ENCODE measurements at regions not wholly inside any gene's neighbourhood (a gene's known extent, or its start where the extent isn't known, plus 50 kb on each side); places are given as distances from the start of the nearest gene placed in this dataset.

- CTCF ChIA-PET: no interaction called here
- Mint-ChIP-seq H3K9me3 (no peaks in the 10 kb centered on the region), H3K27me3 (no peaks in the 10 kb centered on the region), H3K27ac (no peak overlapping the region), H3K4me1 (no peaks in the 10 kb centered on the region), H3K36me3 (ENCODE audit: low read depth) (no peaks in the 10 kb centered on the region), H3K4me3 (no peak overlapping the region)
- POLR2A ChIA-PET: no interaction called here
- no peak for DNase-seq
Observed at GRCh38 chr10:20641605-20642004, 255.5 kb downstream of the NEBL start.

DNA sequence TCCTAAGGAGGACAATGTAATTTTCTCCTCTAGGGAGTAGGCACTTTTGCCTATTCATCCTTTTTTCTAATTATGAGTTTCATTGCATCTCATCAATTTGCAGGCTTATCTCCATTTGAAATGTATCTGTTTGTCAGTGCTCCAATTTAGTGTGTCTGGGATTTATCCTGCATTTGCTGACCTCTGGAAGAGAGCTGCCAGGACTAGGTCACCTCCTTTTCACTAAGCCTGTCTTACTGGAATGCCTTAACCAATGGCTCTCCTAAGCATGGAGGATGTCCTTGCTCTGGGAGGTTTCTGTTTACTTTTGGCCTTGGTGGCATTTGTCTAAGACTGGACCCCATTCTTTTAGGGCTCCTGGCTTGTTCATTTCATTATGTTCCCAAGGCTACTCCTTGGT is 261.5 kb downstream of the NEBL start:
- Mint-ChIP-seq H3K4me3 (no peak overlapping the region), H3K4me1 (no peaks in the 10 kb centered on the region), H3K36me3 (ENCODE audit: low read depth) (no peaks in the 10 kb centered on the region), H3K9me3 (peaks cover 7% of the 10 kb centered on the region), H3K27ac (no peak overlapping the region), H3K27me3 (no peaks in the 10 kb centered on the region)
- no peak for DNase-seq
- ChIA-PET POLR2A (no interaction called here), CTCF (no interaction called here)

GRCh38 chr10:20634839-20635238 is 262.3 kb downstream of the NEBL start:
- POLR2A ChIA-PET: no interaction called here
- no peaks in the 10 kb centered on the region for H3K4me1 Mint-ChIP-seq
- H3K9me3 Mint-ChIP-seq: peaks cover 7% of the 10 kb centered on the region
- H3K4me3 Mint-ChIP-seq: no peak overlapping the region
- H3K27ac Mint-ChIP-seq: no peak overlapping the region
- no peaks in the 10 kb centered on the region for H3K36me3 Mint-ChIP-seq (ENCODE audit: low read depth)
- no peaks in the 10 kb centered on the region for H3K27me3 Mint-ChIP-seq
- CTCF ChIA-PET: no interaction called here
- DNase-seq: no peak

DNA sequence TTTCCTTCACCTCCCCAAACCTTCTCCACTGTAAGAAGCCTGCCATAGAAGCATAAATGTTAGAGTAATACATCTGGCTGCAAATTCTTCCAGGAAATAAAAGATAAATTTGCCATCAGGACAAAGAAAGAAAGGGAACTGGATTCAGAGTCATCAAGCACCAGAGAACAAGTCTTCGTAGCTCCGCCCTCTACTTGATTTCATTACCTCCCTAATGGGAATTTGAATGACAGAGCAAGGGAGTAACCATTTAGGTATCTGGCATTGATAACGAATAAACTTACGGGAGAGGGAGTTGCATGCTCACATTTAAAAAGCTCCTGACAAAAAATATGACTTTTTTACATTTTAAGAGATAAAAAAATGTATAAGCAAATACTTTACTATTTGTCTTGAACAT is 263.4 kb downstream of the NEBL start:
- ChIA-PET POLR2A (no interaction called here), CTCF (no interaction called here)
- H3K4me3 Mint-ChIP-seq: no peak overlapping the region
- no peaks in the 10 kb centered on the region for H3K36me3 Mint-ChIP-seq (ENCODE audit: low read depth)
- DNase-seq: no peak
- no peak overlapping the region for H3K27ac Mint-ChIP-seq
- no peaks in the 10 kb centered on the region for H3K4me1 Mint-ChIP-seq
- no peaks in the 10 kb centered on the region for H3K27me3 Mint-ChIP-seq
- H3K9me3 Mint-ChIP-seq: peaks cover 7% of the 10 kb centered on the region

GRCh38 chr10:20632696-20633095 is 264.4 kb downstream of the NEBL start:
- H3K4me3 Mint-ChIP-seq: no peak overlapping the region
- no peaks in the 10 kb centered on the region for H3K36me3 Mint-ChIP-seq (ENCODE audit: low read depth)
- H3K4me1 Mint-ChIP-seq: no peaks in the 10 kb centered on the region
- DNase-seq: no peak
- H3K9me3 Mint-ChIP-seq: peaks cover 7% of the 10 kb centered on the region
- H3K27me3 Mint-ChIP-seq: no peaks in the 10 kb centered on the region
- H3K27ac Mint-ChIP-seq: no peak overlapping the region
- CTCF ChIA-PET: no interaction called here
- POLR2A ChIA-PET: no interaction called here

DNA sequence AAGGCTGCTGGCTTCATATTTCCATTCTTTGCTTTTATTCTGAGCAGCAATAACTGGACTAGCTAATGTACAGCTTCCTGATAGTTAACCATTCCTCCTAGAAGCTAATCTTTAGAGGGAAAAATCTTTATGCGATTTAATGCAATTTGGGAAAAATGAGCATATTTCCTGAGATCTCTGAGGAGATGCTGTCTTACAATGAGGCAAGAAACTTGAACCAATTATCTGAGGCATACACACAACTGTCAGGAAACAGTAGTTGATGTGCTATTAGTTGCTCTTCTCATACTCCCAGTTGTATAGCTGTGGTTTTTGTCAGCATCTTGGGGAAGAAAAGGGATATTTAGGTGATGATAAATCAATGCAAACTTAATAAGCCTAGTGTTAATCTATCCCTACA is 265.9 kb downstream of the NEBL start:
- no peaks in the 10 kb centered on the region for H3K4me1 Mint-ChIP-seq
- H3K9me3 Mint-ChIP-seq: peaks cover 4% of the 10 kb centered on the region
- H3K27me3 Mint-ChIP-seq: no peaks in the 10 kb centered on the region

GRCh38 chr10:20630092-20630643 is 266.9 kb downstream of the NEBL start:
- no peak overlapping the region for H3K4me3 Mint-ChIP-seq
- DNase-seq: no peak
- no peaks in the 10 kb centered on the region for H3K36me3 Mint-ChIP-seq (ENCODE audit: low read depth)
- ChIA-PET CTCF (no interaction called here), POLR2A (no interaction called here)
- H3K27me3 Mint-ChIP-seq: no peaks in the 10 kb centered on the region
- no peaks in the 10 kb centered on the region for H3K4me1 Mint-ChIP-seq
- H3K9me3 Mint-ChIP-seq: peaks cover 4% of the 10 kb centered on the region
- no peak overlapping the region for H3K27ac Mint-ChIP-seq

More for the DNA sequence above, 265.9 kb downstream of the NEBL start:
- CTCF ChIA-PET: no interaction called here
- DNase-seq: no peak
- Mint-ChIP-seq H3K36me3 (ENCODE audit: low read depth) (no peaks in the 10 kb centered on the region), H3K27ac (no peak overlapping the region), H3K4me3 (no peak overlapping the region)
- POLR2A ChIA-PET: no interaction called here

DNA sequence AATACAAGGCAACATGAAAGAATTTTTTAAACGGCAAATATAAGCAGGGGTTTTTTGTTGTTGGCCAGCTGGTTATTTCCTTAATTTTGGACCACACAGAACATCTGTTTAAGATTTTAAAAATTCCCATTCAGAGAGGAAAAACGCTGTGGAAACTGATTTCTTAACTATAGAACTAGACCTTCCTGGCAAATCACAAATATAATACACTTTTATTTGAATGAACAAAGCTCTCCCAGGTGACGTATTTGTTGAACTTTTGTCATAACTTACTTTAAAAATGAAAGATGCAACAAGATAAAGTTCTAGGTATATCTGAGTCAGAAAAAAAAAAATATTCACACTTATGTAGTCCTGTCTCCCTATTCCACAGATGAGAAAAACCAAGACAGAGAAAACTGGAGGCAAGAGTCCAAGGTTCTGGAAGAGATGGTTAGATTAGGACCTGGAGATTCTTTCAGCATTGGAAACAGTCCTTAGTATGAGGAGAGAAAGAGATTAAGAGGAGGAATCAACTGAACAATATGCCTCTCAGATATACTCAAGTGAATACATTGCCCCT is 269.1 kb downstream of the NEBL start:
- Mint-ChIP-seq H3K36me3 (ENCODE audit: low read depth) (no peaks in the 10 kb centered on the region), H3K27ac (no peak overlapping the region), H3K9me3 (peaks cover 2% of the 10 kb centered on the region), H3K4me3 (no peak overlapping the region), H3K4me1 (no peaks in the 10 kb centered on the region), H3K27me3 (no peaks in the 10 kb centered on the region)
- ChIA-PET CTCF (no interaction called here), POLR2A (no interaction called here)
- no peak for DNase-seq

GRCh38 chr10:20627087-20627486 is 270.0 kb downstream of the NEBL start:
- H3K4me3 Mint-ChIP-seq: no peak overlapping the region
- CTCF ChIA-PET: no interaction called here
- POLR2A ChIA-PET: no interaction called here
- H3K27ac Mint-ChIP-seq: no peak overlapping the region
- H3K36me3 Mint-ChIP-seq (ENCODE audit: low read depth): no peaks in the 10 kb centered on the region
- peaks cover 3% of the 10 kb centered on the region for H3K4me1 Mint-ChIP-seq
- H3K27me3 Mint-ChIP-seq: no peaks in the 10 kb centered on the region
- peaks cover 2% of the 10 kb centered on the region for H3K9me3 Mint-ChIP-seq
- DNase-seq: no peak

GRCh38 chr10:20625868-20626267 is 271.2 kb downstream of the NEBL start:
- ChIA-PET POLR2A (no interaction called here), CTCF (no interaction called here)
- no peaks in the 10 kb centered on the region for H3K27me3 Mint-ChIP-seq
- H3K9me3 Mint-ChIP-seq: peaks cover 2% of the 10 kb centered on the region
- peaks cover 3% of the 10 kb centered on the region for H3K4me1 Mint-ChIP-seq
- no peak for DNase-seq
- H3K4me3 Mint-ChIP-seq: no peak overlapping the region
- H3K27ac Mint-ChIP-seq: no peak overlapping the region
- no peaks in the 10 kb centered on the region for H3K36me3 Mint-ChIP-seq (ENCODE audit: low read depth)

DNA sequence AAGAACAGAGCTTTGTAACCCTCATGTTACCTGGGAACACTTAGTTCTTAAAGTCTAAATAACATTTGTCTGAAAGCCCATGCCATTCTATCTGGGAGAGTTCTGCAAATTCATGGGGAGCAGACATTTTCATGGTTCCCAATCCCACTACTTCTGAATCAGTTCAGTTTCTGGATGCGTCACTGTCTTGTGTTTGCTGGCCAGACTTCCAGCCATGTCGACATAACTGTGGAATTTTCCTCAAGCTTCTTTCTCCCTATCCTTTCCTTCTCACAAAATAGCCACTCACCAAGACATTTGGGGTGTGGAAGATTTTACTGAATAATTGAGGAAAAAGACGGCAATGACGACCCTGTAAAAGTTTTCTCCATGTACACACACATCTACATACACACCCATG is 272.5 kb downstream of the NEBL start:
- peaks cover 2% of the 10 kb centered on the region for H3K9me3 Mint-ChIP-seq
- DNase-seq: no peak
- H3K27ac Mint-ChIP-seq: no peak overlapping the region
- no peaks in the 10 kb centered on the region for H3K27me3 Mint-ChIP-seq
- ChIA-PET POLR2A (no interaction called here), CTCF (interaction anchor here (0.7 kb wide), 1 partner anchor 18 kb away, joined by 3 read pairs; no protein-coding TSS in a partner anchor)
- no peak overlapping the region for H3K4me3 Mint-ChIP-seq
- H3K36me3 Mint-ChIP-seq (ENCODE audit: low read depth): no peaks in the 10 kb centered on the region
- peaks cover 3% of the 10 kb centered on the region for H3K4me1 Mint-ChIP-seq

DNA sequence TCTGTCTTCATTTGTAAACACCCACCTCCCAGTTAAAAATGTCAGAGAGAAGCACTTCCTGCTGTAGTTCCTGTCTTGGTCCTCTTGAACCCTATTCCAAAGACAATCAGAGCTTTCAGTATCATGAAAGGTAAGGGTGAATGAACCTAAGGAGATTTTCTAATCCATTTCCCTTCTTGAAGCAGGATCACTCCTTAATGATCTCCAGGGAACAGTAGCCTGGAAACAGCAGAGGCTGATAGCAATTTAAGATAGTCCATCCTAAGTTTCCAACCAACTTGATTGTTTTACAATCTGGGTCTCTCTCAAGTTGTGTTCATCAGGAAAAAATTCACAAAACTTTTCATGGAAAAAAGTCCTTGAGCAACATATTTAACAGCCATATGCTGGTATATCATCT is 273.6 kb downstream of the NEBL start:
- Mint-ChIP-seq H3K36me3 (ENCODE audit: low read depth) (no peaks in the 10 kb centered on the region), H3K27ac (no peak overlapping the region), H3K4me3 (no peak overlapping the region), H3K4me1 (peaks cover 3% of the 10 kb centered on the region), H3K9me3 (peaks cover 2% of the 10 kb centered on the region), H3K27me3 (no peaks in the 10 kb centered on the region)
- ChIA-PET POLR2A (no interaction called here), CTCF (no interaction called here)
- no peak for DNase-seq

- H3K9me3 Mint-ChIP-seq: peaks cover 2% of the 10 kb centered on the region
- ChIA-PET POLR2A (no interaction called here), CTCF (interaction anchor here (1.0 kb wide), 1 partner anchor 14 kb away, joined by 3 read pairs; no protein-coding TSS in a partner anchor)
- H3K4me3 Mint-ChIP-seq: no peak overlapping the region
- no peak overlapping the region for H3K27ac Mint-ChIP-seq
- H3K27me3 Mint-ChIP-seq: no peaks in the 10 kb centered on the region
- DNase-seq: no peak
- no peaks in the 10 kb centered on the region for H3K36me3 Mint-ChIP-seq (ENCODE audit: low read depth)
- H3K4me1 Mint-ChIP-seq: peaks cover 4% of the 10 kb centered on the region
Observed at GRCh38 chr10:20622531-20623211, 274.4 kb downstream of the NEBL start.

GRCh38 chr10:20620981-20621380 is 276.1 kb downstream of the NEBL start:
- H3K9me3 Mint-ChIP-seq: peaks cover 4% of the 10 kb centered on the region
- no peak for DNase-seq
- ChIA-PET POLR2A (no interaction called here), CTCF (no interaction called here)
- H3K4me3 Mint-ChIP-seq: no peak overlapping the region
- H3K27me3 Mint-ChIP-seq: no peaks in the 10 kb centered on the region
- H3K36me3 Mint-ChIP-seq (ENCODE audit: low read depth): no peaks in the 10 kb centered on the region
- H3K4me1 Mint-ChIP-seq: peaks cover 17% of the 10 kb centered on the region
- H3K27ac Mint-ChIP-seq: no peak overlapping the region

Measured in activated CD4-positive, alpha-beta T cell treated with anti-CD3 and anti-CD28 coated beads, Interleukin-2, amount 10 ng/mL, durations not matched to agents 7 days and 5 days (primary cell).